ENCODE measurements at regions not wholly inside any gene's neighbourhood (a gene's known extent, or its start where the extent isn't known, plus 50 kb on each side); places are given as distances from the start of the nearest gene placed in this dataset.

DNA sequence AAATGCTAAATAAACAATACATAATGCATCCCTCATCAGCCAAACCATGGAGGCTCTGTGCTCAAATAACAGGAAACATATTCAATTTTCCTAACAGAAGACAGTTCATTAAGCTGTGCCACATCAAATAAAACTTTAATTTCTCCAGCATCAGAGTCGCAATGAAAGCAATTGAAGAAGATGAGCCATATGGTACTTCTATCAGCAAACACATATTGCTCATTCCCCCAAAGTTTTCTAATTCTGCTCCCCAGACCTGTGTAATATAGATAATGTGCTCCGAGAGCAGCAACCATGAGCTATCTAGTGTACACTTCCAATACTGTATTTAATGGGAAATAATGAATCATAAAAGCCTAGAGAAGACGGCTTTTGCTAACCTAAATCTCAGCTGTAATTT lies 263.2 kb downstream of the MEIS1 start:
- Histone ChIP-seq H3K4me3 (ENCODE audit: low read length in 2 of 2) (peak overlapping the region; percentile 15 to 17), H3K27me3 (ENCODE audit: control insufficient read depth in 1 of 2, insufficient read depth in 2 of 2, low read length in 2 of 2) (no peaks in the 10 kb centered on the region), H3K4me1 (ENCODE audit: control insufficient read depth, insufficient read depth, low read length) (peaks cover 34% of the 10 kb centered on the region), H3K9ac (ENCODE audit: low read length in 2 of 2) (peak overlapping the region in 1 of 2 donors; percentile 29), H3K9me3 (ENCODE audit: control insufficient read depth in 2 of 2, low read length in 2 of 2) (no peaks in the 10 kb centered on the region), H3K36me3 (ENCODE audit: control insufficient read depth in 2 of 2, insufficient read depth in 2 of 2, low read length in 2 of 2) (no peaks in the 10 kb centered on the region), H3K27ac (ENCODE audit: low read length) (peak overlapping the region; percentile 69)

DNA sequence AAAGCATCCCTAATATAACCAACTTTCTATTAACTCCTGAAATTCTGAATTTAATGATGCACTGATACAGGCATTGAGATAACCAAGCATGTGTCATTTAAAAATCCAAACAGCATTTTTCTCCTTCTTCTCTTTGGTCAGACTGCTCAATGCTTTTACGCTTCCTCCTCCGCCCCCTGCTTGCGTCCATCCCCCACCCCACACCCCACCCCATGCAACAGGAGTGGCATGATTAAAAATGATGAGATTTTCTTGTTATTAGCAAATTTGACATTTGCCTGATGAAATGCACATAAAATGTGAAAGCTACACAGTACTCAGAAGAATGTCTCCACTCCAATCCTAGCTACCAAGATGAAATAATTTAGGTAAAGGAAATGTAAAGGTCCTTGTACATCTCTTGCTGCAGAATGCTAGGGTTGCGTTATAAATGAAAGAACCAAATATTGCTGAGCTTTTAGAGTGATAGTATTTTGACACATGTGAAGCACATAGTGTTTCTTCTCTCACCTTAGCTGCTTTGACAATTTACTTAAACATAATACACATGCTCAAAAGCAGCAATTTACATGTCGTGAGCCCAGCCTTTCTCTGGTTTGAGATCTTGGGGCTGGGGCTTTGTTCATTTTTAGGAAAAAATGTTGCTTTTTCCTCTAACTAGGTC lies 263.8 kb downstream of the MEIS1 start:
- no peaks in the 10 kb centered on the region for H3K36me3 ChIP-seq (ENCODE audit: control insufficient read depth in 2 of 2, insufficient read depth in 2 of 2, low read length in 2 of 2)
- H3K4me1 ChIP-seq (ENCODE audit: control insufficient read depth, insufficient read depth, low read length) = peaks cover 31% of the 10 kb centered on the region
- H3K27me3 ChIP-seq (ENCODE audit: control insufficient read depth in 1 of 2, insufficient read depth in 2 of 2, low read length in 2 of 2) = no peaks in the 10 kb centered on the region
- H3K9me3 ChIP-seq (ENCODE audit: control insufficient read depth in 2 of 2, low read length in 2 of 2) = no peaks in the 10 kb centered on the region
- peak overlapping the region; percentile 69 for H3K27ac ChIP-seq (ENCODE audit: low read length)
- H3K4me3 ChIP-seq (ENCODE audit: low read length in 2 of 2) = peak overlapping the region in 1 of 2 donors; percentile 17
- H3K9ac ChIP-seq (ENCODE audit: low read length in 2 of 2) = peak overlapping the region in 1 of 2 donors; percentile 29

DNA sequence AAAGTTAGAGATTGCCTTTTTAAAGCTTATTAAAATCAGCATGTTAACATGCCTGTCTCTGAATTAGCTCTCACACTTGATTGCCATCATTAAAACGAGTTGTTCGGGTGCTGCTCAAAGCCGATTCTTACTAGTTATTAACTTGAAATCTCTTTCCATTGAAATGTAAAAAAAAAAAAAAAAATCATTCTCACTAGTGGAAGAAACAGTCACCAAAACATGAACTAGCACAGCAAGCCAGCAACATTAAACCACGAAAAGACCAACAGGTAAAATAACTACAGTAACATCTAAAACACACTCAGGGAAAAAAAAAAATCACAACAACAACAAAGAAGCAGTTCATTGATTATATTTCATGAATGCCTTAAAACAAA lies 264.5 kb downstream of the MEIS1 start:
- Histone ChIP-seq H3K27ac (ENCODE audit: low read length) (peak overlapping the region; percentile 69), H3K4me3 (ENCODE audit: low read length in 2 of 2) (no peak overlapping the region), H3K27me3 (ENCODE audit: control insufficient read depth in 1 of 2, insufficient read depth in 2 of 2, low read length in 2 of 2) (no peaks in the 10 kb centered on the region), H3K9me3 (ENCODE audit: control insufficient read depth in 2 of 2, low read length in 2 of 2) (no peaks in the 10 kb centered on the region), H3K9ac (ENCODE audit: low read length in 2 of 2) (no peak overlapping the region), H3K4me1 (ENCODE audit: control insufficient read depth, insufficient read depth, low read length) (peaks cover 27% of the 10 kb centered on the region), H3K36me3 (ENCODE audit: control insufficient read depth in 2 of 2, insufficient read depth in 2 of 2, low read length in 2 of 2) (no peaks in the 10 kb centered on the region)

DNA sequence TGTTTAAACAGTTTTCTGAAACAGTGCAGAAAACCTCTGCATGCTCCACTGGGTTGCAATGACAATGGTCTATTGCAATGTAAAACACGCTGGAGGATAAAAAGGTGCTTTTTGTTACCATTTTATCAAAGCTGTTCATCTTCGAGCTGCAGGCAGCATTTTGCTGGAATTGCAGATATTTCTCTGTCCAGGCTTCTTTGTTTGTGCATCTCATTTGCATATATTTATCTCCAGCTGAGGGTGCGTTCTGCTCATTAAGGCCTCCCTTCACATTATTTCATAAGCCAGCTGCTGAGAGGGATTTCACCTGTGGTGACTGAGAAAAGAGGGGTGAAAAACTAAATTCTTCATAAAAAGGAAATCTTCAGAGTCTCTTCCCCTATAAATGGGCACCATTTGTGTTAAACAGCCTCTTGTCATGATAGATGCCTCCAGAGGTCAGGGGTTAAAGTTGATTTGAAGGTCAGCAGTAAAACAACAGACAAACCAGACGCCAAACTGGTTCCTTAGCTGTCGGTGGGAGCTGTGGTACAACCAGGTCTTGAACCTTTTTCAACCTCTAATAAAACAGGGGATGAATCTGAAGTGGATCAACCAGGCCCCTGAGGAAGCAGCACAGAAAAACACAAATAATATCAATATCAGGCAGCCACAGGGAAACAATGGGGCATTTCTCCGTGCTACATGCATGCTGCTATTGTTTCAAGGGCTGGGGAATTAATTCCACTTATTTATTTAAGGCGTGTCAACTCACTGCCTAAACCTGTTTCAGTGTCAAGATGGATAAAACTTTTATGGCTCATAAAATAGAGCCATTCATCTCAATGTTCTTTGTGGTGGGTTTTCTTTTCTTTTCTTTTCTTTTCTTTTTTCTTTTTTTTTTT lies 265.1 kb downstream of the MEIS1 start:
- H3K9ac ChIP-seq (ENCODE audit: low read length in 2 of 2) = peak overlapping the region in 1 of 2 donors; percentile 22
- peak overlapping the region in 1 of 2 donors; percentile 36 for H3K4me3 ChIP-seq (ENCODE audit: low read length in 2 of 2)
- H3K27me3 ChIP-seq (ENCODE audit: control insufficient read depth in 1 of 2, insufficient read depth in 2 of 2, low read length in 2 of 2) = no peaks in the 10 kb centered on the region
- H3K4me1 ChIP-seq (ENCODE audit: control insufficient read depth, insufficient read depth, low read length) = peaks cover 27% of the 10 kb centered on the region
- no peaks in the 10 kb centered on the region for H3K9me3 ChIP-seq (ENCODE audit: control insufficient read depth in 2 of 2, low read length in 2 of 2)
- peak overlapping the region; percentile 69 for H3K27ac ChIP-seq (ENCODE audit: low read length)
- no peaks in the 10 kb centered on the region for H3K36me3 ChIP-seq (ENCODE audit: control insufficient read depth in 2 of 2, insufficient read depth in 2 of 2, low read length in 2 of 2)

DNA sequence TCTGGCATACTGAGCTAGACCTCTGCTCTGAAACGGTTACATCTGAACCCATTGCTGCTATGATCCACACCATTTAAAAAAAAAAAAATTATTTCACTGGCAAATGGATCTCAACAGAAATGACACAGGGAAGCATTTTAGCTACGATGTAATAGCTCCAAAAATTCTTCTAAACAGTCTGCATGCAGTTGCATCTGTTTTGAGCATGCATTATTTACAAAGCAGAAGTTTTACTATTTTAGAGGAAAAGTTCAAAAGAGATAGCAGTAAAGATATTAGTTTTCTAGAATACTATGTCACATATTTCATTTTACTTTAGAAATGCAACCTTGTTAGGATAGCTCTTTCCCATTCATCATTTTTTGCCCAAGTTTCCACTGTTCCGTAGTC lies 265.7 kb downstream of the MEIS1 start:
- Histone ChIP-seq H3K4me3 (ENCODE audit: low read length in 2 of 2) (no peak overlapping the region), H3K9ac (ENCODE audit: low read length in 2 of 2) (peak overlapping the region in 1 of 2 donors; percentile 22), H3K4me1 (ENCODE audit: control insufficient read depth, insufficient read depth, low read length) (peaks cover 22% of the 10 kb centered on the region), H3K36me3 (ENCODE audit: control insufficient read depth in 2 of 2, insufficient read depth in 2 of 2, low read length in 2 of 2) (no peaks in the 10 kb centered on the region), H3K27ac (ENCODE audit: low read length) (peak overlapping the region; percentile 69), H3K9me3 (ENCODE audit: control insufficient read depth in 2 of 2, low read length in 2 of 2) (no peaks in the 10 kb centered on the region), H3K27me3 (ENCODE audit: control insufficient read depth in 1 of 2, insufficient read depth in 2 of 2, low read length in 2 of 2) (no peaks in the 10 kb centered on the region)

DNA sequence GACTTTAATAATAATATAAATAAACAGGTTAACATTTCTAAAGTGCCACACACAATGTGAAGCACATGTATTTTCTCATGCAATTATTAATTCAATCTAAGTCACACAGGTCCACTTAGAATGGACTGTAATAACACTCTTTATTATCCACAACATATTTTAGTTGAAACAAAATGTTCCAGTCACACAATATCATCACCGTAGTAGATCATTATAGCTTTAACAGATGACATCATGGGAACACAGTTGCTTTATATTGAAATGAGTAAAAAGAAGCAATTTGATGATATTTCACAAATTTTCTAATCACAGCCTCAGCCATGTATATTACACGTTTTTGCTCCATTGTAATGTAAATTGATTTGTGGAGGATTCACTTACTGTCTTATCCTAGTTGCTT lies 266.3 kb downstream of the MEIS1 start:
- no peaks in the 10 kb centered on the region for H3K9me3 ChIP-seq (ENCODE audit: control insufficient read depth in 2 of 2, low read length in 2 of 2)
- no peak overlapping the region for H3K4me3 ChIP-seq (ENCODE audit: low read length in 2 of 2)
- H3K27ac ChIP-seq (ENCODE audit: low read length) = no peak overlapping the region
- H3K9ac ChIP-seq (ENCODE audit: low read length in 2 of 2) = no peak overlapping the region
- no peaks in the 10 kb centered on the region for H3K36me3 ChIP-seq (ENCODE audit: control insufficient read depth in 2 of 2, insufficient read depth in 2 of 2, low read length in 2 of 2)
- H3K27me3 ChIP-seq (ENCODE audit: control insufficient read depth in 1 of 2, insufficient read depth in 2 of 2, low read length in 2 of 2) = no peaks in the 10 kb centered on the region
- H3K4me1 ChIP-seq (ENCODE audit: control insufficient read depth, insufficient read depth, low read length) = peaks cover 17% of the 10 kb centered on the region

DNA sequence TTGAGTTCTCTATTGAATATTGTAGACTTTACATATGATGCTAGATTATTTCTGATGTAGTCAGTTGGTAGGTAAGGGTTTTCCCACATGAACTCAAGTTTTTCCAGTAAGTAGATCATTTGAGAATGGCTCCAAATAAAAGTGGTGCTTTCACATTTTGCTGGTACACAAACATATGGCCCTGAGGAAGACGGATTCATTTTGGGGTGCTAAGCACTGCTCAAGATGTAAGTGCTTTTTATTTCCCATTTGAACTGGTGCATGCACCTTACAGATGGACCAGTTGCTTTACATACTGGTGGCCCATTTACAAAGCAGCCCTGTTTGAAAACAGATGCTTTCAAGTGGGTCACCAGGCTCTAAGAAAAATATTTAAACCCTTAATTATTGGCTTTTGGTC lies 266.7 kb downstream of the MEIS1 start:
- H3K4me1 ChIP-seq (ENCODE audit: control insufficient read depth, insufficient read depth, low read length) = peaks cover 13% of the 10 kb centered on the region
- H3K4me3 ChIP-seq (ENCODE audit: low read length in 2 of 2) = no peak overlapping the region
- H3K9me3 ChIP-seq (ENCODE audit: control insufficient read depth in 2 of 2, low read length in 2 of 2) = no peaks in the 10 kb centered on the region
- H3K27ac ChIP-seq (ENCODE audit: low read length) = peak overlapping the region; percentile 53
- no peaks in the 10 kb centered on the region for H3K36me3 ChIP-seq (ENCODE audit: control insufficient read depth in 2 of 2, insufficient read depth in 2 of 2, low read length in 2 of 2)
- no peaks in the 10 kb centered on the region for H3K27me3 ChIP-seq (ENCODE audit: control insufficient read depth in 1 of 2, insufficient read depth in 2 of 2, low read length in 2 of 2)
- no peak overlapping the region for H3K9ac ChIP-seq (ENCODE audit: low read length in 2 of 2)

DNA sequence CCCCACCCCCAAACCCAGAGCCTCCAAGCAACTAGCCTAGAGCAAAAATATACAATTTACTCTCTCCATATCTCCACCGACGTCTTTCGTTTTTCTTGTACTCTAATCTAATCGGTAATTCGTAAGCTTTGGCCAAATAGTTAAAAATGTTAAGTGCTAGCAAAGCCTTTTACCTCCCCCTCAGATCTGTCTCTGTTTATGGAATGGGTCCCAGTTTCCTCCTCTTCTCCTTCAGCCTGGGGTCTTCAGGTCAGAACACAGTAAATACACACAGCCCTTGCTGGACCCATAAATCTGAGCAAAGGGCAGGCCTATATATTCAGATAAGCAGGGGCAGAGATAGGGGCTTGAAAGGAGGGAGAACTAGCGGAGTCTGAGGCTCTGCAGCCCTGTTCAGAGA lies 267.4 kb downstream of the MEIS1 start:
- no peak overlapping the region for H3K9ac ChIP-seq (ENCODE audit: low read length in 2 of 2)
- H3K9me3 ChIP-seq (ENCODE audit: control insufficient read depth in 2 of 2, low read length in 2 of 2) = no peaks in the 10 kb centered on the region
- H3K27me3 ChIP-seq (ENCODE audit: control insufficient read depth in 1 of 2, insufficient read depth in 2 of 2, low read length in 2 of 2) = no peaks in the 10 kb centered on the region
- peaks cover 13% of the 10 kb centered on the region for H3K4me1 ChIP-seq (ENCODE audit: control insufficient read depth, insufficient read depth, low read length)
- peak overlapping the region in 1 of 2 donors; percentile 4 for H3K4me3 ChIP-seq (ENCODE audit: low read length in 2 of 2)
- H3K36me3 ChIP-seq (ENCODE audit: control insufficient read depth in 2 of 2, insufficient read depth in 2 of 2, low read length in 2 of 2) = no peaks in the 10 kb centered on the region
- H3K27ac ChIP-seq (ENCODE audit: low read length) = peak overlapping the region; percentile 53

DNA sequence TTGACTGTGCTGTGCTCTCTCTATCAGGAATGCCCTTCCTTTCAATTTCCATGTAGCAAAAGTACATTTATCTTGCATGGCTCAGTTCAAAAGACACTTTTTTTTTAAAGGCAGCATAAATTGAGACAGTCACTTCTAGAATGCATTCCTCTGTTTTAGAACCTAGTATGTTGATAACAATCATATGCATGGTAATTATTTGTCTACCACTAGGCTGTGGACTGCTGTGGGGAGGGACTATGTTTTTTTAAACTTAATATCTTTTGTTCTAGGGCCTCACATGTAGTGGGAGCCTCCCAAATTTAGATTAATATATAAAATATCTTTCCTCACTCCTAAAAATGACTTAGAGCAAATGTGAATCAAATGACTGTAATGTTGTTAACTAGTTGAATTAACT lies 269.9 kb downstream of the MEIS1 start:
- Histone ChIP-seq H3K4me3 (ENCODE audit: low read length in 2 of 2) (no peak overlapping the region), H3K36me3 (ENCODE audit: control insufficient read depth in 2 of 2, insufficient read depth in 2 of 2, low read length in 2 of 2) (no peaks in the 10 kb centered on the region), H3K9me3 (ENCODE audit: control insufficient read depth in 2 of 2, low read length in 2 of 2) (no peaks in the 10 kb centered on the region), H3K4me1 (ENCODE audit: control insufficient read depth, insufficient read depth, low read length) (peaks cover 11% of the 10 kb centered on the region), H3K27me3 (ENCODE audit: control insufficient read depth in 1 of 2, insufficient read depth in 2 of 2, low read length in 2 of 2) (no peaks in the 10 kb centered on the region), H3K27ac (ENCODE audit: low read length) (no peak overlapping the region), H3K9ac (ENCODE audit: low read length in 2 of 2) (no peak overlapping the region)

DNA sequence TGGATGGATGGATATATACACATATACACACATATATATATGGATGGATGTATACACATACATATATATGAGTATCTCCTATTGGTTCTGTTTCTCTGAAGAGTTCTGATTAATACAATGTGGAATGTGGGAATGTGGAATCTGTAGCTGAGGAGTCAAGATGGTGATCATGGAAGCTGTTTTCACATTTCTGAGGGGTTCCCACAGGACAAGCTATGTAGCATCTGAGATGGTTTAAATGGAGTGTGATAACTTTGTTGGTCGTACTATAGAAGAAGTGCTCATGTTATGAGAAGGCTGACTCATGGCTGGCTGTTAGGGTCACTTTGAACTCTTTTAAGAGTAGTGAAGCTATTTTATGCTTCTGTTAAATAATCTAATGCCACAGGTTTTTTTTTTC lies 279.7 kb downstream of the MEIS1 start:
- Histone ChIP-seq H3K27me3 (ENCODE audit: control insufficient read depth in 1 of 2, insufficient read depth in 2 of 2, low read length in 2 of 2) (no peaks in the 10 kb centered on the region), H3K36me3 (ENCODE audit: control insufficient read depth in 2 of 2, insufficient read depth in 2 of 2, low read length in 2 of 2) (no peaks in the 10 kb centered on the region), H3K4me3 (ENCODE audit: low read length in 2 of 2) (no peak overlapping the region), H3K9me3 (ENCODE audit: control insufficient read depth in 2 of 2, low read length in 2 of 2) (no peaks in the 10 kb centered on the region), H3K27ac (ENCODE audit: low read length) (no peak overlapping the region), H3K9ac (ENCODE audit: low read length in 2 of 2) (no peak overlapping the region), H3K4me1 (ENCODE audit: control insufficient read depth, insufficient read depth, low read length) (no peaks in the 10 kb centered on the region)
